ENCODE measurements at regions not wholly inside any gene's neighbourhood (a gene's known extent, or its start where the extent isn't known, plus 50 kb on each side); places are given as distances from the start of the nearest gene placed in this dataset.

GRCh38 chr2:37587817-37588216, 83.6 kb downstream of the CDC42EP3 start:
- DNase-seq (ENCODE audit: extremely low read depth in 1 of 4, low spot score in 3 of 4) (no peak), ATAC-seq (no peak), FAIRE-seq (no peak)
- 68% methylated on average over 2 of the region's 2 CpGs for WGBS (ENCODE audit: insufficient coverage, low coverage, missing lambda C conversion rate)
- ChIA-PET POLR2A (no interaction called here), CTCF (ENCODE audit: low intra/inter-chr PET ratio) (no interaction called here)
- Histone ChIP-seq H3K9me1 (ENCODE audit: control insufficient read depth, insufficient read depth, low read length) (no peaks in the 10 kb centered on the region), H3K79me2 (ENCODE audit: control insufficient read depth, insufficient read depth, low read length) (no peaks in the 10 kb centered on the region), H3K27me3 (ENCODE audit: control insufficient read depth in 2 of 2, insufficient read depth in 2 of 2, low read length in 2 of 2) (no peaks in the 10 kb centered on the region), H3K9ac (ENCODE audit: insufficient read depth in 1 of 2, low read depth in 2 of 2, low read length in 2 of 2) (no peak overlapping the region), H4K20me1 (replicated peaks; ENCODE audit: control insufficient read depth, insufficient read depth, low read length) (no peaks in the 10 kb centered on the region), H3K36me3 (ENCODE audit: control insufficient read depth, insufficient read depth, low read length) (no peaks in the 10 kb centered on the region), H3K4me2 (ENCODE audit: insufficient read depth, low read length) (no peak overlapping the region), H3K27ac (ENCODE audit: extremely low read depth, low read depth, low read length) (no peak overlapping the region), H3K4me1 (replicated peaks in 1 of 2; ENCODE audit: control insufficient read depth in 2 of 2, insufficient read depth in 2 of 2, low read length in 2 of 2) (peaks cover 0 to 25% of the 10 kb centered on the region in 2 experiments; a peak in 4 of 5 replicates), H2AFZ (ENCODE audit: low read depth, low read length) (no peak overlapping the region), H3K9me3 (replicated peaks; ENCODE audit: control insufficient read depth, insufficient read depth, low read depth, low read length) (no peaks in the 10 kb centered on the region), H3K4me3 (no peak overlapping the region)
- in situ Hi-C loops (cut with MboI) (no loop called here), intact Hi-C loops (cut with micrococcal nuclease) (no loop called here)
- no TSS peak for BruUV-seq (replicated peaks)
- TF ChIP-seq ZSCAN29 (IDR thresholded peaks at IDR 0.05), result no peak
- no peak for TF ChIP-seq KDM5B (IDR thresholded peaks at IDR 0.05; ENCODE audit: insufficient replicate concordance, low read depth, low read length)
- no peak for TF ChIP-seq RERE (CRISPR knock-in tag; IDR thresholded peaks at IDR 0.05; ENCODE audit: borderline replicate concordance)
- TF ChIP-seq TRIM25 (IDR thresholded peaks at IDR 0.05; ENCODE audit: borderline replicate concordance), result no peak
- no peak for TF ChIP-seq HDAC1 (IDR thresholded peaks at IDR 0.05)
- TF ChIP-seq POLR2AphosphoS5 (IDR thresholded peaks at IDR 0.05; ENCODE audit: control insufficient read depth, insufficient read depth, low read depth, low read length), result no peak

All from K562 (cell line).